HG03342 (cell line): ENCODE measurements at regions not wholly inside any gene's neighbourhood (a gene's known extent, or its start where the extent isn't known, plus 50 kb on each side); places are given as distances from the start of the nearest gene placed in this dataset.

Experiments used
- ATAC-seq: cut with Tn5 transposase; IDR thresholded peaks from one replicate; pipeline ENCODE4 v1.9.1; 2021; ENCODE audit warnings: mild to moderate bottlenecking, moderate library complexity; ENCODE audit not compliant: unreplicated experiment

- ATAC-seq: no peak
Measured at GRCh38 chr10:78526347-78526746, 492.7 kb downstream of the RPS24 start.

- ATAC-seq: no peak
Measured at GRCh38 chr10:78527296-78527695, 493.6 kb downstream of the RPS24 start.

GRCh38 chr10:78528749-78529204, 495.1 kb downstream of the RPS24 start:
- ATAC-seq: no peak

GRCh38 chr10:78529262-78529661, 495.6 kb downstream of the RPS24 start:
- ATAC-seq: no peak

DNA sequence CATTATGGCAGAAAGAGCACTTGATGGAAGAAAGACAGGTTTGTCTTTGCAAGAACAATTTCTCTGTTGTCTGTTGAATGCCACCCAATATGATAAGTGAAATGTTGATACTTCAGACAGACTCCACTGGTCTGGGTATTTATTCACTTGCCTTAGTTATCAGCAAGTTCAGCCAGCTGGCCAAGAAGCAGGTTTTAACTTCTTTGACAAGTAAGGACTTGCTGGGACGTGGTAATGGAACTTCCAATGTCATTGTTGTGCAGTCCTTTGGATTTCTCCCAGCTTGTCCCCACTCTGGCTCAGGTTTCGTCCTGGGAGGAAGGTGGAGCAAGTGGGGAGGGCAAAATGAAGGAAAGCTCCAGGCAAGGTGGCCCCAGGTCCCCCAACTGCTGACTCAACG, 497.4 kb downstream of the RPS24 start:
- no peak for ATAC-seq

- ATAC-seq: no peak
Measured at GRCh38 chr10:78532480-78533042, 498.9 kb downstream of the RPS24 start.

- no peak for ATAC-seq
Measured at GRCh38 chr10:78533098-78533497, 499.4 kb downstream of the RPS24 start.

DNA sequence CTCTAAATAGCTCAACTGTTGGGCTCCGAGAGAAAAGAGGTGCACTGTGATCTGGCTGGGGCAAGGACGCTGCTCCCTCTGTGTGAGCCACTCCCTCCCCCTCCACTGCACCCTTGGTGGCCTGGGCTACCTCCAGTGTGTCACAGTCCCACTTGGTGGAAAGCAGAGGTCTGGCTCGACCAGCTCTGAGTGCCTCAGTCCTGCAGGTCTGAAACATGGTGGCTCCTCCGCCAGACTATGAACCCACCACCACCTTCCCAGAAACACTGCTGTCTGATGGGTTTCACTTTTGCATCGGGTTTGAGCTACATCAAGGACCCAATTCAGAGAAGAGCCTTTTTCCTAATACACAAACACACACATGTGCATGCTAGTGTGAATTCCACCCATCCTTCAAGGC, 500.1 kb downstream of the RPS24 start:
- no peak for ATAC-seq

DNA sequence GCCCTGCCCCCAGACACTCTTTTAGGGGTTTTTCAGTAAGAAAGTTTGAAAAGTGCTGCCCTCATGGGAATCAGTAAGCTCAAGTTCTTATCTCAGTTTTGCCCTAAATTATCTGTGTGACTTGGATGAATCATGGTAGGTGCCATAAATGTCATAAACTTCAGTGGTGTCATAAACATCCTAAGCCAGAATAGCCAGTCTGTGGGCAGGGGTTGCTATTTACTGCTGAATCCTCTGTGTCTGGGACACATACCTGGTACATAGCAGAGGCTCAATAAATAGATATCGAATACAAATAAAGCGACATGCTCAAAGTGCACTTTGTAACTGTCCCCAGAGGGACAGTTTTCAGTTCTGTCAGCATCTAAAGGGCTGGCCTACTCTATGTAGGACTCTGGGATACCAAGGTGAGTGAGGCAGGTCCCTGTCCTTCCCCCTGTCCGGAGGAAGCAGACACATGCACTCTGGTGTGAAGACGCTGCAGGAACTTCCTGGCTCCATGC, 502.1 kb downstream of the RPS24 start:
- ATAC-seq: no peak

DNA sequence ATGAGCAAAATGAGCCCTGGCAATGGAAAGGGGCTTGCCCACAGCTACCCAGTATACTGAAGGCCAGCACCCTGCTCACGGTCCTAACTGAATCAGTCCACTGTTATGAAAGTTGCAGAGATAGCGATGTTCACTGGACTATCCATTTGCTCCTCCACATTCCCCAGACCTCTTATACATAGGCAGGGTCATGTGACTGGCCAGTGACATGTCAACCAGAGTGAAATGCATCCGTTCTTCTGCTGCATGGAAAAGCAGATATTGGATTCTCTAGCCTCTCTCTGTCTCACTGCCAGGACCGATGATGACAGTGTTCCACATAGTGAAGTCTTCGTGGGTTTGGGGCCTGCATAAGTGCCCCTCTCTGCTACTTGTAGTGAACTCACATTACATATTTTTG, 503.4 kb downstream of the RPS24 start:
- ATAC-seq: no peak

DNA sequence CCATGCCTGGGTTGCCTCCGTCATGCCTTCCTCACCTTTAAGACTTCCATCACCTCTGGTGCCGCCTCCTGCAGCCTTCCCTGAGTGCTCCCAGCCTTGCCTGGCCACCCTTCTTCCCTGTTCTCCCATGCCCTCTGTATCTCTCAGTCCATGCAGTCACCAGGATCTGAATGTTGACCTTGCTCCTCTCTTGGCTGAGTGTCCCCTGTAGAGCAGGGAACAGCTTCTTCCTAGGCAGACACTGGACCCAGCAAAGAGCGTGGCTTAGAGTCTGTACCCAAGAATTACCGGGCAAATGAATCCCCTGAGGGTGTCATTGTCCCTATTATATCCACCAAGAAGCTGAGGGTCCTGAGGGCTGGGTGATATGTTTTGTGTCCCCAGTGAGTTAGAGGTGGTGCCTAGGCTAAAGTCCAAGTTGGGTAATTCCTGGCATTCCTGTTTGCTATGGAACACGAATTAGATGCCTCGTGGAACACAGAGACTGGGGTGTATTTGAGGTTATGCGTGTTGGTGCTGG, 505.6 kb downstream of the RPS24 start:
- ATAC-seq: no peak

DNA sequence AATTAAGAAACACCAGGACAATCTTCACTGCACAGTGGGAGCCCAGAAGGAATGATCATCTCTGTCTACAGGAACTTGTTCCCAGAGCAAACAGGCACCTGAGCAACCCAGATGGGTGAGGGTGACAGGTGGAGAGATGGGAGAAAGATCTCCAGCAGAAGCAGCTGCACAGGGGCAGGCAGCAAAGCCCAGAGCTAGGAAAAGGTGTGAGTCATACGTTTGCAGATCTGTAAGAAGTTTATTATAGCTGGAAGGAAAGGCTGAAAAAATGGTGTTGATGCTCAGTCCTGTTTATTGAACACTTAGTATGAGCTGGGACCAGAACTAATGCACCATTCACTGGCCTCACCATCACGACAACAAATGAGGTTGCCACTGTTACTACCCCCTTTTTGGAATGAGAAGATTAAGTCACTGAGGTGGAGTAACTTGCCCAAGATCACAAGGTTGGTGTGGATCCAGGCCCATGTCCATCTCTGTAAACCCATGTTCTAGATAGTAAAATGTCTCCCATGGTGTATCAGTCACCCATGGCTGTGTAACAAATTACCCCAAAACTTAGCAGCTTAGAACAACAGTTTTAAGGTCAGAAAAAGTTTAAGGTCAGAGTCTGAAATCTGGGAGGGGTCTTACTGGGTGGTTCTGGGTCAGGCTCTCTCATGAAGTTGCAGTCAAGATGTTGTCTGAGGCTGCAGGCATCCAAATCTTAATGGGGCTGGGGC, 506.9 kb downstream of the RPS24 start:
- no peak for ATAC-seq

- ATAC-seq: no peak
Measured at GRCh38 chr10:78541481-78542140, 507.9 kb downstream of the RPS24 start.

GRCh38 chr10:78542141-78542489, 508.5 kb downstream of the RPS24 start:
- ATAC-seq: no peak

GRCh38 chr10:78542521-78542920, 508.9 kb downstream of the RPS24 start:
- no peak for ATAC-seq

DNA sequence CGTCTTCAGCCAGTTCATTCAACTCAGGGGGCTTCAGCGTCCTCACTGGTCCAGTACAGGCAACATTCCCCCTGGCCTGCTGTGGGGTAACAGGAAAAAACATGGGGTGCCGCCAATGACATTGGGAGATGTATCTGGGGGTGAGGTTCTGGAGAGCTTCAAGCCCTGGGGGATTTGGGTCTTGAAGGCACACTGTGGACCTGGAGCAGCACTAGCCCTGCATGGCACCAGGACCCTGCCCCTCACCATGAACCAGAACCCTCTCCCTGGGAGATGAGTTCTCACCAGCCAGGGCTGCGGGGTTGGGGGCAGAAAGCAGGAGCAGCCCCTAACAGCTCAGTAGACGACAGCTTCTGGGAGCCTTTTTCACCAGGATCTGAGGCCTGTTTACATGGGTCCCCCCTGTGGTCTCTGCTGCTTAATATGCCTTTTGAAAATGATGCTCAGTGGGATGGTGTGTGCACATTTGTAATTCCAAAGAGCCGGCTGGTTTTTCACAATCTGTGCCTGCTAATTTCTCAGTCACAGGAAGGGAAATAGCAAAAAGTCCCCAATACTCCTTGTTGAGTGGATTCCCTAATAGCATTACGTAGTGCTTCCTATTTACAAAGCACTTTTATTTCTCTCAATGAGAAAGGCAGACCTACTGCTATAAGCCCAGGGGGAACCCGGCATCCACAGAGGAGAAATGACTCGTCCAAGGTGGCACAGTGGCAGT, 509.5 kb downstream of the RPS24 start:
- ATAC-seq: no peak

- no peak for ATAC-seq
Measured at GRCh38 chr10:78543749-78544362, 510.2 kb downstream of the RPS24 start.

- ATAC-seq: no peak
Measured at GRCh38 chr10:78544423-78545090, 510.9 kb downstream of the RPS24 start.

DNA sequence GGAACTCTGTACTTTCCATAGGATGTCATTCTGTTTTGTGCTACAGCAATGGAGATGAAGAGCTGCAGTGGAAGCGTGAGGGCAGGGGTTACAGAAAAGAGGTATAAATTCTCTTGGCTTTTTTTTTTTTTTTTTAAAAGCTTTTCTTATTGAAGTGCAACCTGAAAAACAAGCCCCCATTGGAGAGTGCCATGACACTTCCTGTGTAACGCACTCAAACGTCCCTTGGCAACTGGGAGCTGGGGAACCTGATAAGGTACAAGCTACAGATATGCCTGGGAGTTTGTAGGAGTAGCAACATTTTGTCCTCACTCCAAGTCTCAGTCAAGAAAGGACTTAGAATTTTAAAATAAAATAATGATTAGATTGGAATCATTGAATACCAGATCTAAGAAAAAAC, 512.1 kb downstream of the RPS24 start:
- no peak for ATAC-seq

GRCh38 chr10:78547397-78547796, 513.7 kb downstream of the RPS24 start:
- no peak for ATAC-seq
